ENCODE measurements at regions not wholly inside any gene's neighbourhood (a gene's known extent, or its start where the extent isn't known, plus 50 kb on each side); places are given as distances from the start of the nearest gene placed in this dataset.

- DNase-seq (ENCODE audit: low read depth), result no peak
- H3K4me3 ChIP-seq (ENCODE audit: low read depth, low read length), result no peak overlapping the region
- TF ChIP-seq CTCF (IDR thresholded peaks at IDR 0.05; ENCODE audit: low read depth, low read length), result no peak
- no peak for TF ChIP-seq POLR2A (IDR thresholded peaks at IDR 0.05; ENCODE audit: extremely low read depth, insufficient read length)
- no peak for TF ChIP-seq MAX (IDR thresholded peaks at IDR 0.05; ENCODE audit: low read depth, low read length)
- no peak for TF ChIP-seq MYC (IDR thresholded peaks at IDR 0.05; ENCODE audit: low read depth, low read length)
Measured at GRCh38 chr2:36302911-36303310, 52.7 kb upstream of the CRIM1 start.

- TF ChIP-seq MYC (IDR thresholded peaks at IDR 0.05; ENCODE audit: low read depth, low read length) (no peak), CTCF (IDR thresholded peaks at IDR 0.05; ENCODE audit: low read depth, low read length) (no peak), POLR2A (IDR thresholded peaks at IDR 0.05; ENCODE audit: extremely low read depth, insufficient read length) (no peak), MAX (IDR thresholded peaks at IDR 0.05; ENCODE audit: low read depth, low read length) (no peak)
- no peak for DNase-seq (ENCODE audit: low read depth)
Measured at GRCh38 chr2:36301843-36302242, 53.7 kb upstream of the CRIM1 start.

GRCh38 chr2:36300697-36301096 lies 54.9 kb upstream of the CRIM1 start:
- TF ChIP-seq MAX (IDR thresholded peaks at IDR 0.05; ENCODE audit: low read depth, low read length), result no peak
- TF ChIP-seq CTCF (IDR thresholded peaks at IDR 0.05; ENCODE audit: low read depth, low read length), result no peak
- TF ChIP-seq MYC (IDR thresholded peaks at IDR 0.05; ENCODE audit: low read depth, low read length), result no peak
- no peak for TF ChIP-seq POLR2A (IDR thresholded peaks at IDR 0.05; ENCODE audit: extremely low read depth, insufficient read length)
- no peak overlapping the region for H3K4me3 ChIP-seq (ENCODE audit: low read depth, low read length)
- DNase-seq (ENCODE audit: low read depth), result no peak

More at GRCh38 chr2:36301843-36302242, 53.7 kb upstream of the CRIM1 start:
- H3K4me3 ChIP-seq (ENCODE audit: low read depth, low read length), result no peak overlapping the region

GRCh38 chr2:36296798-36297197 lies 58.8 kb upstream of the CRIM1 start:
- no peak for DNase-seq (ENCODE audit: low read depth)
- TF ChIP-seq MAX (IDR thresholded peaks at IDR 0.05; ENCODE audit: low read depth, low read length), result no peak
- TF ChIP-seq MYC (IDR thresholded peaks at IDR 0.05; ENCODE audit: low read depth, low read length), result no peak
- no peak for TF ChIP-seq POLR2A (IDR thresholded peaks at IDR 0.05; ENCODE audit: extremely low read depth, insufficient read length)
- TF ChIP-seq CTCF (IDR thresholded peaks at IDR 0.05; ENCODE audit: low read depth, low read length), result no peak
- H3K4me3 ChIP-seq (ENCODE audit: low read depth, low read length), result no peak overlapping the region

GRCh38 chr2:36294316-36294721 lies 61.3 kb upstream of the CRIM1 start:
- no peak for TF ChIP-seq CTCF (IDR thresholded peaks at IDR 0.05; ENCODE audit: low read depth, low read length)
- no peak for TF ChIP-seq MAX (IDR thresholded peaks at IDR 0.05; ENCODE audit: low read depth, low read length)
- TF ChIP-seq MYC (IDR thresholded peaks at IDR 0.05; ENCODE audit: low read depth, low read length), result no peak
- peak; percentile 23 for DNase-seq (ENCODE audit: low read depth)

More at GRCh38 chr2:36294316-36294721, 61.3 kb upstream of the CRIM1 start:
- H3K4me3 ChIP-seq (ENCODE audit: low read depth, low read length), result no peak overlapping the region
